ENCODE measurements at regions not wholly inside any gene's neighbourhood (a gene's known extent, or its start where the extent isn't known, plus 50 kb on each side); places are given as distances from the start of the nearest gene placed in this dataset.

DNA sequence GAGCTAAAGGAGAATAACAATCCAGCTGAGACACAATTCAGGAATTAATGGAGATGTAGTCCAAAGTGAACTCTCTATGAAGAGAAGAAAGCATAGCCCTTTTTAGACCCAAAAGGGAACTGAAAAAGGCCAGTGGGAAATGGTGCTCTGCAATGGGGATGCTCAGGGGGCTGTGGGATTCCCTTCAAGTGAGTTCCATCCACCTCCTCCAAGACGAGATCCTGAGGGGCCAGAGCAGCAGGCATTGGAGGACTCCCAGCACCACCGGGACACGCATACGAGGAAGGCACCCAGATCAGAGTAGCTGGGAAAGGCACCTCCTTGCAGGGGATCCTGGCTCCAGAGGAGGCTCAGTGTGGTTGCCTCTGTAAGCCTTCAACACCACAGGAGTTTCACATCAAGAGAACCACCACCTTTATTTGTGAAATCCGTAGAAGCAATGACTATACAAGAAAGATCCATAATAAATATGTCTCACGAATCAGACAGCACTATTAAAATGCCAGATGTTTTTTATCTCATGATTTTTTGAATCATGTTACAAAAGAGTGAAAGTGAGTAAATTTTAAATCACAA is 288.2 kb downstream of the MED10 start:
- Histone ChIP-seq H3K4me3 (ENCODE audit: insufficient read depth, low read depth, low read length) (no peak overlapping the region), H3K27ac (ENCODE audit: low read depth, low read length) (no peak overlapping the region), H2AFZ (ENCODE audit: low read depth, low read length) (no peak overlapping the region), H3K27me3 (ENCODE audit: insufficient read depth, low read length) (no peaks in the 10 kb centered on the region), H3K36me3 (ENCODE audit: insufficient read depth, low read length) (no peaks in the 10 kb centered on the region), H3K9me3 (ENCODE audit: insufficient read depth, low read depth, low read length) (no peaks in the 10 kb centered on the region), H3K79me2 (ENCODE audit: insufficient read depth, low read length) (no peaks in the 10 kb centered on the region), H4K20me1 (ENCODE audit: insufficient read depth, low read length) (no peaks in the 10 kb centered on the region), H3K4me1 (ENCODE audit: insufficient read depth, low read length) (no peaks in the 10 kb centered on the region), H3K9ac (ENCODE audit: low read length) (no peak overlapping the region), H3K4me2 (ENCODE audit: low read length) (no peak overlapping the region)
- TF ChIP-seq, protein P1, sequence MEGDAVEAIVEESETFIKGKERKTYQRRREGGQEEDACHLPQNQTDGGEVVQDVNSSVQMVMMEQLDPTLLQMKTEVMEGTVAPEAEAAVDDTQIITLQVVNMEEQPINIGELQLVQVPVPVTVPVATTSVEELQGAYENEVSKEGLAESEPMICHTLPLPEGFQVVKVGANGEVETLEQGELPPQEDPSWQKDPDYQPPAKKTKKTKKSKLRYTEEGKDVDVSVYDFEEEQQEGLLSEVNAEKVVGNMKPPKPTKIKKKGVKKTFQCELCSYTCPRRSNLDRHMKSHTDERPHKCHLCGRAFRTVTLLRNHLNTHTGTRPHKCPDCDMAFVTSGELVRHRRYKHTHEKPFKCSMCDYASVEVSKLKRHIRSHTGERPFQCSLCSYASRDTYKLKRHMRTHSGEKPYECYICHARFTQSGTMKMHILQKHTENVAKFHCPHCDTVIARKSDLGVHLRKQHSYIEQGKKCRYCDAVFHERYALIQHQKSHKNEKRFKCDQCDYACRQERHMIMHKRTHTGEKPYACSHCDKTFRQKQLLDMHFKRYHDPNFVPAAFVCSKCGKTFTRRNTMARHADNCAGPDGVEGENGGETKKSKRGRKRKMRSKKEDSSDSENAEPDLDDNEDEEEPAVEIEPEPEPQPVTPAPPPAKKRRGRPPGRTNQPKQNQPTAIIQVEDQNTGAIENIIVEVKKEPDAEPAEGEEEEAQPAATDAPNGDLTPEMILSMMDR (IDR thresholded peaks at IDR 0.05; ENCODE audit: insufficient read depth, low read depth, low read length), result no peak
- no peak for TF ChIP-seq EZH2 (IDR thresholded peaks at IDR 0.05; ENCODE audit: insufficient read depth, low read length)
- no peak overlapping the region for H3K4me3 Mint-ChIP-seq (ENCODE audit: unreplicated experiment)
- H3K4me1 Mint-ChIP-seq (ENCODE audit: low read depth, unreplicated experiment), result no peaks in the 10 kb centered on the region
- H3K27ac Mint-ChIP-seq (ENCODE audit: unreplicated experiment), result no peak overlapping the region
- FAIRE-seq (no peak), DNase-seq (ENCODE audit: low read depth) (no peak)
- peaks cover 13% of the 10 kb centered on the region for H3K27me3 Mint-ChIP-seq (ENCODE audit: low read depth, unreplicated experiment)
- no peaks in the 10 kb centered on the region for H3K9me3 Mint-ChIP-seq (ENCODE audit: unreplicated experiment)
- H3K36me3 Mint-ChIP-seq (ENCODE audit: low read depth, unreplicated experiment), result no peaks in the 10 kb centered on the region

DNA sequence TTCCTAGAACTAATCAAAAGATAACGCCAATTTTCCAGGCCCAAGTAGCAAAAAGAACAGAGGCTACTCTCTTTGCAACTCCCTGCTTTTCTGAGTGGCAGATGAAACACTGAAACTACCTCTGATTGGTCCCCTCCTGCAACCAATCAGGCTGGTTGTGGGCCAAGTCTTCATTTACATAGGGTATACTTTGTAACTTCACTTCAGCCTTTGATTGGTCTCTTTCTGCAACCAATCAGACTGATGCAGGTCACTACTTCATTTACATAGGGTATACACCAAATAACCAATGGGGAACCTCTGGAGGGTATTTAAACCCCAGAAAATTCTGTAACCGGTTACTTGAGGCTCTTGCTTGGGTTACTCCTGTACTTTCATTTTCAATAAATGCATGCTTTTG is 289.6 kb downstream of the MED10 start:
- H3K36me3 ChIP-seq (ENCODE audit: insufficient read depth, low read length), result no peaks in the 10 kb centered on the region
- H3K9me3 Mint-ChIP-seq (ENCODE audit: unreplicated experiment), result no peaks in the 10 kb centered on the region
- H3K9me3 ChIP-seq (ENCODE audit: insufficient read depth, low read depth, low read length), result peaks cover 2% of the 10 kb centered on the region
- no peaks in the 10 kb centered on the region for H3K79me2 ChIP-seq (ENCODE audit: insufficient read depth, low read length)
- no peak overlapping the region for H3K4me2 ChIP-seq (ENCODE audit: low read length)
- H4K20me1 ChIP-seq (ENCODE audit: insufficient read depth, low read length), result no peaks in the 10 kb centered on the region
- DNase-seq (ENCODE audit: low read depth) (no peak), FAIRE-seq (no peak)
- no peak overlapping the region for H2AFZ ChIP-seq (ENCODE audit: low read depth, low read length)
- no peak overlapping the region for H3K4me3 Mint-ChIP-seq (ENCODE audit: unreplicated experiment)
- no peaks in the 10 kb centered on the region for H3K4me1 Mint-ChIP-seq (ENCODE audit: low read depth, unreplicated experiment)
- H3K27me3 Mint-ChIP-seq (ENCODE audit: low read depth, unreplicated experiment), result peaks cover 13% of the 10 kb centered on the region
- no peaks in the 10 kb centered on the region for H3K36me3 Mint-ChIP-seq (ENCODE audit: low read depth, unreplicated experiment)
- no peaks in the 10 kb centered on the region for H3K4me1 ChIP-seq (ENCODE audit: insufficient read depth, low read length)
- H3K4me3 ChIP-seq (ENCODE audit: insufficient read depth, low read depth, low read length), result no peak overlapping the region
- no peak overlapping the region for H3K27ac ChIP-seq (ENCODE audit: low read depth, low read length)
- TF ChIP-seq, protein P1 (IDR thresholded peaks at IDR 0.05; ENCODE audit: insufficient read depth, low read depth, low read length), result no peak
- no peak for TF ChIP-seq EZH2 (IDR thresholded peaks at IDR 0.05; ENCODE audit: insufficient read depth, low read length)
- no peaks in the 10 kb centered on the region for H3K27me3 ChIP-seq (ENCODE audit: insufficient read depth, low read length)
- H3K9ac ChIP-seq (ENCODE audit: low read length), result no peak overlapping the region
- no peak overlapping the region for H3K27ac Mint-ChIP-seq (ENCODE audit: unreplicated experiment)

DNA sequence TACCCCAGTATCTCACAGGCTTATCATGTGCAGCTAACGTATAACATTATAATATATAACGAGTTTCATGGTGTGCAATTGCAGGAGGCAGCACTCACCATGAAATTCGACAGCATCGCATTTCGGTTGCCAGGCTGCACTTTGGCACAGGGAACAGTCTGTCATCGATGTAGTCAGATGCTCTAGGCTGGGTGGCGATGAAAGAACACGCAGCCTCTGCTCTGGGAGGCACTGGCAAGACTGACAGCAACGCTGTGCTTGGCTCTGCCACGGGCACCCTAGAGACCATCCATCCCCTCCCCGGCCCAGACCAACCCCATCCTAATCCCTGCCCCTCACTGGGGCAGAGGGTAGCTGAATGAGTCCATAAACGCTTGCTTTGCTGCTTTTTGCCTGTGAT is 290.8 kb downstream of the MED10 start:
- TF ChIP-seq, protein P1 (IDR thresholded peaks at IDR 0.05; ENCODE audit: insufficient read depth, low read depth, low read length), result no peak
- Mint-ChIP-seq H3K36me3 (ENCODE audit: low read depth, unreplicated experiment) (no peaks in the 10 kb centered on the region), H3K27me3 (ENCODE audit: low read depth, unreplicated experiment) (peaks cover 13% of the 10 kb centered on the region), H3K4me1 (ENCODE audit: low read depth, unreplicated experiment) (peaks cover 6% of the 10 kb centered on the region), H3K9me3 (ENCODE audit: unreplicated experiment) (no peaks in the 10 kb centered on the region), H3K27ac (ENCODE audit: unreplicated experiment) (no peak overlapping the region), H3K4me3 (ENCODE audit: unreplicated experiment) (no peak overlapping the region)
- Histone ChIP-seq H3K9ac (ENCODE audit: low read length) (no peak overlapping the region), H3K4me2 (ENCODE audit: low read length) (no peak overlapping the region), H2AFZ (ENCODE audit: low read depth, low read length) (no peak overlapping the region), H3K27me3 (ENCODE audit: insufficient read depth, low read length) (no peaks in the 10 kb centered on the region), H3K36me3 (ENCODE audit: insufficient read depth, low read length) (no peaks in the 10 kb centered on the region), H3K4me3 (ENCODE audit: insufficient read depth, low read depth, low read length) (no peak overlapping the region), H3K79me2 (ENCODE audit: insufficient read depth, low read length) (no peaks in the 10 kb centered on the region), H3K9me3 (ENCODE audit: insufficient read depth, low read depth, low read length) (peaks cover 5% of the 10 kb centered on the region), H3K27ac (ENCODE audit: low read depth, low read length) (no peak overlapping the region), H4K20me1 (ENCODE audit: insufficient read depth, low read length) (no peaks in the 10 kb centered on the region), H3K4me1 (ENCODE audit: insufficient read depth, low read length) (no peaks in the 10 kb centered on the region)
- FAIRE-seq, result no peak
- DNase-seq (ENCODE audit: low read depth), result no peak
